WTC11 (cell line): ENCODE measurements at regions not wholly inside any gene's neighbourhood (a gene's known extent, or its start where the extent isn't known, plus 50 kb on each side); places are given as distances from the start of the nearest gene placed in this dataset.

Experiments
- ATAC-seq: fragments of 200-7000 bp; cut with Tn5 transposase; 2 replicates; pipeline ENCODE4 v1.10.0; 2021; ENCODE audit warnings: mild to moderate bottlenecking, moderate library complexity
- CTCF ChIA-PET: fragments of 300-600 bp; sonication (Branson Sonifier 250); formaldehyde crosslinking; loops from one replicate; lab custom pipeline; 2021; ENCODE audit warnings: antibody characterized with exemption; lab: Charles Lee
- POLR2A ChIA-PET: fragments of 350-600 bp; sonication (Branson Sonifier 250); formaldehyde crosslinking; loops from one replicate; lab custom pipeline; 2021; ENCODE audit warnings: antibody characterized with exemption; lab: Charles Lee
- DNase-seq: peaks from one replicate; pipeline ENCODE4 v3.0.0; 2021; ENCODE audit warnings: low spot score
- H3K27ac Mint-ChIP-seq: 2 replicates; pipeline ENCODE4 v1.8.0; 2021; ENCODE audit warnings: mixed read lengths
- H3K27me3 Mint-ChIP-seq: 2 replicates; pipeline ENCODE4 v1.8.0; 2021; ENCODE audit warnings: low read depth, mild to moderate bottlenecking, moderate library complexity, mixed read lengths
- H3K36me3 Mint-ChIP-seq: 2 replicates; pipeline ENCODE4 v1.8.0; 2021; ENCODE audit warnings: mixed read lengths
- H3K4me1 Mint-ChIP-seq: 2 replicates; pipeline ENCODE4 v1.8.0; 2022; ENCODE audit warnings: mixed read lengths
- H3K4me3 Mint-ChIP-seq: 2 replicates; pipeline ENCODE4 v1.8.0; 2021; ENCODE audit warnings: mild to moderate bottlenecking, moderate library complexity, mixed read lengths
- H3K9me3 Mint-ChIP-seq: 2 replicates; pipeline ENCODE4 v1.8.0; 2021; ENCODE audit warnings: mixed read lengths
- ATF2 ChIP-seq: sonication (generic); formaldehyde crosslinking; IDR thresholded peaks from 2 replicates; pipeline ENCODE4 v1.8.1; 2022; ENCODE audit warnings: low read depth, missing genetic modification reagents, borderline replicate concordance
- CBFB ChIP-seq: sonication (generic); formaldehyde crosslinking; IDR thresholded peaks from 2 replicates; pipeline ENCODE4 v1.8.1; 2022; ENCODE audit warnings: mild to moderate bottlenecking, low read depth, missing genetic modification reagents
- E2F4 ChIP-seq: sonication (generic); formaldehyde crosslinking; IDR thresholded peaks from 2 replicates; pipeline ENCODE4 v1.8.1; 2022; ENCODE audit warnings: low read depth, mild to moderate bottlenecking, moderate library complexity, missing genetic modification reagents, borderline replicate concordance
- EMX1 ChIP-seq: fragments of 250-450 bp; sonication (Bioruptor Pico); IDR thresholded peaks from 2 replicates; pipeline ENCODE4 v1.8.0; 2021; ENCODE audit warnings: mild to moderate bottlenecking
- FOXJ3 ChIP-seq: sonication (generic); formaldehyde crosslinking; IDR thresholded peaks from 2 replicates; pipeline ENCODE4 v1.9.0; 2021; ENCODE audit warnings: missing genetic modification reagents, mild to moderate bottlenecking, borderline replicate concordance
- GRHL2 ChIP-seq: fragments of 250-450 bp; sonication (Bioruptor Pico); IDR thresholded peaks from 2 replicates; pipeline ENCODE4 v1.8.0; 2022; ENCODE audit warnings: mild to moderate bottlenecking, moderate library complexity; ENCODE audit not compliant: insufficient replicate concordance, severe bottlenecking
- JAZF1 ChIP-seq: fragments of 250-450 bp; sonication (Bioruptor Pico); IDR thresholded peaks from 2 replicates; pipeline ENCODE4 v1.9.0; 2021; ENCODE audit warnings: moderate library complexity, mild to moderate bottlenecking, inconsistent platforms
- JUN ChIP-seq: sonication (generic); formaldehyde crosslinking; IDR thresholded peaks from 2 replicates; pipeline ENCODE4 v1.8.0; 2023; ENCODE audit warnings: mild to moderate bottlenecking, missing genetic modification reagents
- TEAD1 ChIP-seq: sonication (generic); formaldehyde crosslinking; IDR thresholded peaks from 2 replicates; pipeline ENCODE4 v1.8.0; 2022; ENCODE audit warnings: mild to moderate bottlenecking, missing genetic modification reagents
- ZBTB21 ChIP-seq: sonication (generic); formaldehyde crosslinking; IDR thresholded peaks from 2 replicates; pipeline ENCODE4 v1.8.1; 2023; ENCODE audit warnings: mild to moderate bottlenecking, missing genetic modification reagents, borderline replicate concordance
- ZBTB43 ChIP-seq: sonication (generic); formaldehyde crosslinking; IDR thresholded peaks from 2 replicates; pipeline ENCODE4 v1.8.1; 2023; ENCODE audit warnings: mild to moderate bottlenecking, missing genetic modification reagents
- ZNF219 ChIP-seq: sonication (generic); formaldehyde crosslinking; IDR thresholded peaks from 2 replicates; pipeline ENCODE4 v1.8.0; 2023; ENCODE audit warnings: missing genetic modification reagents, mild to moderate bottlenecking, borderline replicate concordance
- ZNF281 ChIP-seq: sonication (generic); formaldehyde crosslinking; IDR thresholded peaks from 2 replicates; pipeline ENCODE4 v1.8.0; 2023; ENCODE audit warnings: mild to moderate bottlenecking, missing genetic modification reagents
- ZNF416 ChIP-seq: fragments of 250-450 bp; sonication (Bioruptor Pico); IDR thresholded peaks from 2 replicates; pipeline ENCODE4 v1.9.0; 2021; ENCODE audit warnings: mild to moderate bottlenecking, inconsistent platforms
- ZNF671 ChIP-seq: fragments of 250-450 bp; sonication (Bioruptor Pico); IDR thresholded peaks from 2 replicates; pipeline ENCODE4 v1.8.0; 2021; ENCODE audit warnings: mild to moderate bottlenecking
- TF ChIP-seq, protein P1 (sequence below): fragments of 250-450 bp; sonication (Bioruptor Pico); conservative IDR thresholded peaks from 2 replicates; pipeline ENCODE4 v1.9.0; 2021; ENCODE audit warnings: mild to moderate bottlenecking
- TF ChIP-seq, protein P2 (sequence below): sonication (generic); formaldehyde crosslinking; IDR thresholded peaks from 2 replicates; pipeline ENCODE4 v1.8.1; 2022; ENCODE audit warnings: missing genetic modification reagents, borderline replicate concordance

DNA sequence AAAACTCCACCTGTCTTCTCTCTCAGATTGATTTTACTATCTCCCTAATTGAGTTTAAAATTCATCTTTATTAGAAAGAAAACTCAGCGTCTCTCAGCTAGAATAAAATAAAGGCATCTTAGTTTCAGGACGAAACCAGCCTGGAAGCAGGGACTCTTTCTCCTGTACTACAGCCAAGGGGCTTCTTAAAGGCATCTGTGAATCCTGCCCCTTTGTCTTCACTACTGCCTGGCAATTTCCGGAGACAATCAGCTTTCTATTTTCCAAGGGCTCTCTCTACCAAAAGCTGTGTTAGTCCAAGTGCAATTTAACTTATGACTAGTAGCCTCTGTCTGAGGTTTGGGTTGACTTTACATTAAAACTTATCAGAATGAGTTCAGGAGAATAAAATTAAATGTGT is 623.3 kb upstream of the FOXG1 start:
- DNase-seq = no peak
- peaks cover 6% of the 10 kb centered on the region; the same call in 1 of the 2 replicates for H3K27me3 Mint-ChIP-seq
- peaks cover 4% of the 10 kb centered on the region; the same call in 1 of the 2 replicates for H3K36me3 Mint-ChIP-seq
- POLR2A ChIA-PET = no interaction called here
- CTCF ChIA-PET = interaction anchor here (1.3 kb wide), 1 partner anchor 76 kb away, joined by 3 read pairs; no protein-coding TSS in a partner anchor
- H3K4me1 Mint-ChIP-seq = peaks cover 9% of the 10 kb centered on the region
- H3K4me3 Mint-ChIP-seq = no peak overlapping the region
- no peak overlapping the region; the same call in 1 of the 2 replicates for H3K27ac Mint-ChIP-seq
- H3K9me3 Mint-ChIP-seq = peaks cover 9% of the 10 kb centered on the region
- no peak for TF ChIP-seq ZNF416 (CRISPR knock-in tag)
- TF ChIP-seq ZNF281 (CRISPR knock-in tag) = no peak
- TF ChIP-seq, protein P1, sequence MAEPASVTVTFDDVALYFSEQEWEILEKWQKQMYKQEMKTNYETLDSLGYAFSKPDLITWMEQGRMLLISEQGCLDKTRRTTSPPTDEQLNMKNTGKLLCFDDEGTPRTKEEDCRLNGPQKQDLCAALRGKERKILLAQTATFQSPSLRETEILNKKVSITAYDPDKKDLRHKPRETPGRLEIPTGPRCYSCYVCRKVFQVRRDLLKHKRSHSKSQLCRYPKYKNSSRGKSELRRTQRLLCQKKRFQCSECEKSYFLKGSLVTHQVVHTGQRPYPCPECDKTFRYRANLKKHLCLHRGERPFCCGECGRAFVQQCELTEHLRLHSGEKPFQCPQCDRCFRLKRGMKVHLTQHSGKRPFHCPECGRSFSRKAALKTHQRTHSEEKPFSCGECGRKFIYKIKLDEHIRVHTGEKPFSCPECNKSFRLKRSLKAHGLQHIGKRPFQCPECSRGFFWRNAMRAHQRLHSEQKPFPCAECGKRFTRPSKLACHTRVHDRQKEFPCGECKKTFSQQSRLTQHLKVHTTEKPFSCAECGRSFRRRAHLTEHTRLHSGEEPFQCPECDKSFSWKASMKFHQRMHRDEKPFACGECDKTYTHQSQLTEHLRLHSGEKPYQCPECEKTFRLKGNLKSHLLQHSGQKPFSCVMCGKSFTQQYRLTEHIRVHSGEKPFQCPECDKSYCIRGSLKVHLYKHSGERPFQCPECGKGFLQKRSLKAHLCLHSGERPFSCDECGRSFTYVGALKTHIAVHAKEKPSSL = no peak
- TF ChIP-seq ZBTB43 (CRISPR knock-in tag) = no peak
- TF ChIP-seq, all 79 proteins: peak for 0
- ATAC-seq = peak; percentile 55; the same call in 1 of the 2 replicates

- peaks cover 9% of the 10 kb centered on the region for H3K9me3 Mint-ChIP-seq
- CTCF ChIA-PET = no interaction called here
- POLR2A ChIA-PET = interaction anchor here (0.6 kb wide), 1 partner anchor 248 kb away, joined by 3 read pairs; no protein-coding TSS in a partner anchor
- no peak for ATAC-seq
- no peaks in the 10 kb centered on the region for H3K27me3 Mint-ChIP-seq
- DNase-seq = no peak
- no peak overlapping the region for H3K4me3 Mint-ChIP-seq
- H3K27ac Mint-ChIP-seq = no peak overlapping the region
- H3K4me1 Mint-ChIP-seq = no peaks in the 10 kb centered on the region
- TF ChIP-seq GRHL2 (no peak), ATF2 (no peak), ZNF219 (no peak), TEAD1 (CRISPR knock-in tag) (no peak), E2F4 (CRISPR knock-in tag) (no peak), JUN (CRISPR knock-in tag) (no peak), EMX1 (CRISPR knock-in tag) (no peak), JAZF1 (no peak), CBFB (CRISPR knock-in tag) (no peak), ZBTB21 (CRISPR knock-in tag) (no peak), ZNF671 (CRISPR knock-in tag) (no peak), FOXJ3 (CRISPR knock-in tag) (no peak)
- TF ChIP-seq, protein P2, sequence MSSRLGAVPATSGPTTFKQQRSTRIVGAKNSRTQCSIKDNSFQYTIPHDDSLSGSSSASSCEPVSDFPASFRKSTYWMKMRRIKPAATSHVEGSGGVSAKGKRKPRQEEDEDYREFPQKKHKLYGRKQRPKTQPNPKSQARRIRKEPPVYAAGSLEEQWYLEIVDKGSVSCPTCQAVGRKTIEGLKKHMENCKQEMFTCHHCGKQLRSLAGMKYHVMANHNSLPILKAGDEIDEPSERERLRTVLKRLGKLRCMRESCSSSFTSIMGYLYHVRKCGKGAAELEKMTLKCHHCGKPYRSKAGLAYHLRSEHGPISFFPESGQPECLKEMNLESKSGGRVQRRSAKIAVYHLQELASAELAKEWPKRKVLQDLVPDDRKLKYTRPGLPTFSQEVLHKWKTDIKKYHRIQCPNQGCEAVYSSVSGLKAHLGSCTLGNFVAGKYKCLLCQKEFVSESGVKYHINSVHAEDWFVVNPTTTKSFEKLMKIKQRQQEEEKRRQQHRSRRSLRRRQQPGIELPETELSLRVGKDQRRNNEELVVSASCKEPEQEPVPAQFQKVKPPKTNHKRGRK (CRISPR knock-in tag) = no peak
- peaks cover 4% of the 10 kb centered on the region; the same call in 1 of the 2 replicates for H3K36me3 Mint-ChIP-seq
Observed at GRCh38 chr14:28151926-28152325, 614.7 kb upstream of the FOXG1 start.
